Ovary (tissue), 3 donors: ENCODE measurements at regions not wholly inside any gene's neighbourhood (a gene's known extent, or its start where the extent isn't known, plus 50 kb on each side); places are given as distances from the start of the nearest gene placed in this dataset.

Experiments used
- CTCF ChIP-seq, 3 donors: fragments of 450-650 bp in 2 of 3; fragments of 200-600 bp in 1 of 3; IDR thresholded peaks; one replicate each; pipeline versions ENCODE4 v1.5.1 to v1.8.0; 2016 to 2022; ENCODE audit warnings: antibody characterized with exemption in 3 of 3, mild to moderate bottlenecking in 1 of 3
- EP300 ChIP-seq: sonication (generic); formaldehyde crosslinking; IDR thresholded peaks from one replicate; pipeline ENCODE4 v1.6.1; 2017; ENCODE audit warnings: antibody characterized with exemption
- POLR2A ChIP-seq: fragments of 450-650 bp; IDR thresholded peaks from one replicate; pipeline ENCODE4 v1.6.1; 2017; ENCODE audit warnings: antibody characterized with exemption, mild to moderate bottlenecking, moderate library complexity
- donor health status: DM: no; HTN: no; CAD: no.

GRCh38 chr2:234686088-234686890 is 189.4 kb upstream of the ARL4C start:
- TF ChIP-seq CTCF (IDR thresholded peaks at IDR 0.05) (no peak), POLR2A (no peak), EP300 (no peak)
